LNCaP clone FGC (cell line): ENCODE measurements at regions not wholly inside any gene's neighbourhood (a gene's known extent, or its start where the extent isn't known, plus 50 kb on each side); places are given as distances from the start of the nearest gene placed in this dataset.

Source experiments
- DNase-seq: peaks from one replicate; pipeline ENCODE4 v3.0.0-alpha.2; 2011; ENCODE audit warnings: low read depth
- H3K4me3 ChIP-seq: 2 replicates; pipeline ENCODE4 v1.5.1; 2011; ENCODE audit warnings: mild to moderate bottlenecking, low read depth, low read length, control low read depth
- CTCF ChIP-seq: IDR thresholded peaks from 2 replicates; pipeline ENCODE4 v1.5.1; 2012; ENCODE audit warnings: mild to moderate bottlenecking; ENCODE audit not compliant: control insufficient read depth, insufficient read depth; ENCODE audit errors: extremely low read depth

GRCh38 chr3:176663837-176664831 lies 533.1 kb downstream of the TBL1XR1 start:
- H3K4me3 ChIP-seq = no peak overlapping the region
- peak; percentile 53 for TF ChIP-seq CTCF

GRCh38 chr3:176663387-176663786 lies 533.9 kb downstream of the TBL1XR1 start:
- TF ChIP-seq CTCF = no peak
- no peak for DNase-seq
- no peak overlapping the region for H3K4me3 ChIP-seq

More at GRCh38 chr3:176663837-176664831, 533.1 kb downstream of the TBL1XR1 start:
- DNase-seq = peak; percentile 80

GRCh38 chr3:176661432-176661964 lies 535.8 kb downstream of the TBL1XR1 start:
- no peak for DNase-seq
- TF ChIP-seq CTCF = no peak
- no peak overlapping the region for H3K4me3 ChIP-seq

- H3K4me3 ChIP-seq = no peak overlapping the region
- no peak for TF ChIP-seq CTCF
- no peak for DNase-seq
Measured at GRCh38 chr3:176655404-176656094, 541.7 kb downstream of the TBL1XR1 start.

GRCh38 chr3:176651622-176652021 lies 545.7 kb downstream of the TBL1XR1 start:
- no peak for DNase-seq
- no peak for TF ChIP-seq CTCF
- no peak overlapping the region for H3K4me3 ChIP-seq

- DNase-seq = no peak
- no peak overlapping the region for H3K4me3 ChIP-seq
- no peak for TF ChIP-seq CTCF
Measured at GRCh38 chr3:176650478-176650877, 546.8 kb downstream of the TBL1XR1 start.
